ENCODE measurements at regions not wholly inside any gene's neighbourhood (a gene's known extent, or its start where the extent isn't known, plus 50 kb on each side); places are given as distances from the start of the nearest gene placed in this dataset.

GRCh38 chr9:13862654-13863053, 451.3 kb downstream of the NFIB start:
- no peaks in the 10 kb centered on the region for H3K9me3 Mint-ChIP-seq
- Histone ChIP-seq H3F3A (replicated peaks; ENCODE audit: low read depth) (no peaks in the 10 kb centered on the region), H3K36me3 (ENCODE audit: insufficient read depth) (no peaks in the 10 kb centered on the region), H4K20me1 (replicated peaks; ENCODE audit: insufficient read depth) (no peaks in the 10 kb centered on the region), H3K79me2 (replicated peaks; ENCODE audit: insufficient read depth) (no peaks in the 10 kb centered on the region), H3K9me2 (ENCODE audit: insufficient read depth) (no peaks in the 10 kb centered on the region), H3K27me3 (ENCODE audit: insufficient read depth) (no peaks in the 10 kb centered on the region), H3K4me3 (no peak overlapping the region), H3K4me1 (ENCODE audit: insufficient read depth) (peaks cover 50% of the 10 kb centered on the region), H2AFZ (no peak overlapping the region), H3K27ac (ENCODE audit: low read depth) (no peak overlapping the region), H3K4me2 (no peak overlapping the region)
- H3K27ac Mint-ChIP-seq, result no peak overlapping the region
- DNase-seq (ENCODE audit: low spot score), result no peak
- peaks cover 35% of the 10 kb centered on the region for H3K4me1 Mint-ChIP-seq
- H3K36me3 Mint-ChIP-seq (ENCODE audit: low read depth), result no peaks in the 10 kb centered on the region
- H3K4me3 Mint-ChIP-seq, result no peak overlapping the region
- no peak for TF ChIP-seq CREB1 (CRISPR knock-in tag; IDR thresholded peaks at IDR 0.05; ENCODE audit: low read depth)
- TF ChIP-seq CTCF (conservative IDR thresholded peaks at IDR 0.05; ENCODE audit: low read depth in 2 of 2), result no peak
- no peak for TF ChIP-seq EZH2phosphoT487 (IDR thresholded peaks at IDR 0.05; ENCODE audit: unreplicated experiment)
- no peak for TF ChIP-seq ZNF462 (CRISPR knock-in tag; IDR thresholded peaks at IDR 0.05)
- TF ChIP-seq REST (IDR thresholded peaks at IDR 0.05; ENCODE audit: unreplicated experiment), result no peak
- TF ChIP-seq EZH2 (IDR thresholded peaks at IDR 0.05; ENCODE audit: low read depth, unreplicated experiment), result no peak
- TF ChIP-seq ETS1 (IDR thresholded peaks at IDR 0.05), result no peak
- TF ChIP-seq ZNF114 (CRISPR knock-in tag; IDR thresholded peaks at IDR 0.05), result no peak
- no peak for TF ChIP-seq NANOG (IDR thresholded peaks at IDR 0.05; ENCODE audit: borderline replicate concordance)
- no peak for TF ChIP-seq ZNF331 (CRISPR knock-in tag; IDR thresholded peaks at IDR 0.05; ENCODE audit: low read depth)
- no peak for TF ChIP-seq POLR2AphosphoS5 (IDR thresholded peaks at IDR 0.05; ENCODE audit: low read depth)
- no peak for TF ChIP-seq JUNB (IDR thresholded peaks at IDR 0.05; ENCODE audit: unreplicated experiment)
- TF ChIP-seq STAT1 (IDR thresholded peaks at IDR 0.05; ENCODE audit: unreplicated experiment), result no peak
- ATAC-seq, result no peak
- peaks cover 2% of the 10 kb centered on the region for H3K27me3 Mint-ChIP-seq (ENCODE audit: insufficient read depth, low read depth, poor library complexity)

All from GM23338 (cell line).